CD4-positive, alpha-beta T cell treated with Interleukin-10 for 1 hour (primary cell): ENCODE measurements at regions not wholly inside any gene's neighbourhood (a gene's known extent, or its start where the extent isn't known, plus 50 kb on each side); places are given as distances from the start of the nearest gene placed in this dataset.

Experiments
- DNase-seq: peaks from one replicate; pipeline ENCODE4 v3.0.0-alpha.2; 2020

- no peak for DNase-seq
Observed at GRCh38 chr5:18050776-18051175, 416.5 kb downstream of the TAF11L14 start.

DNA sequence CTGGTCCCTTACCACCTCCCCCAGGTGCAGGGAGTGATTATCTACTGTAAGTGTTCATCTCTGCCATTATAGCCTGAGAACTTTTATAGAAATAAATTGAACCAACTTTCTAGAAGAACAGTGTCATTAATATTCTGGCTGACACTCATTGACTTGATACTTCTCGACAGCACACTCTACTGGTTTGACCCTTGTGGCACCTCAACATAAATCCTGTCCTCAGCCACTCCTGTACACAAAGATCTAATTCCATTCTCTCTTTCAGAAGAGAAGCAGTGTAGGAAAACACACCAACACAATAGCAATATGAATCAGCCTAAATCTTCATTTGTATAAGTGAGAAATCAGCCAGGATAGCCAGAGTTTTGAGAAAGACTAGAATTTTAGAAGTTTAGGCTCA is 417.7 kb downstream of the TAF11L14 start:
- DNase-seq = no peak

- DNase-seq = no peak
Observed at GRCh38 chr5:18052569-18052968, 418.3 kb downstream of the TAF11L14 start.

- DNase-seq = no peak
Observed at GRCh38 chr5:18057725-18058124, 423.5 kb downstream of the TAF11L14 start.

DNA sequence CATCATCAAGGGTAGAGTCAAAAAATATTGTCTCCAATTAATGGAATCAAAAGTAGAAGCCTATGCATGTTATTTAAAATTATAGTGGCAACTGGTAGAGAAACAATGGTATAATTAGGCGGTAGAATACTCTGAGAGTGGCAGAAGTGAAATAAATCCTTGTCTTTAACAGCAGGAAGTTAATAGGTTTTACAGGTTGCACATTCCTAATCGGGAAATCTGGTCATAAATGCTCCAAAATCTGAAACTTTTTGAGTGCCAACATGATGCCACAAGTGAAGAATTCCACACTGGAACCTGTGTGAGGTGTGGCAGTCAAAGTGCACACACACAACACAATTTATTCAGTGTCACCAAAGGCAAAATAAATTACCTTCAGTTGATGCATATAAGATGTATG is 433.4 kb downstream of the TAF11L14 start:
- DNase-seq = no peak

- DNase-seq = no peak
Observed at GRCh38 chr5:18068826-18069225, 434.6 kb downstream of the TAF11L14 start.

GRCh38 chr5:18069790-18070189 is 435.5 kb downstream of the TAF11L14 start:
- DNase-seq = no peak

GRCh38 chr5:18072600-18072999 is 438.3 kb downstream of the TAF11L14 start:
- no peak for DNase-seq

DNA sequence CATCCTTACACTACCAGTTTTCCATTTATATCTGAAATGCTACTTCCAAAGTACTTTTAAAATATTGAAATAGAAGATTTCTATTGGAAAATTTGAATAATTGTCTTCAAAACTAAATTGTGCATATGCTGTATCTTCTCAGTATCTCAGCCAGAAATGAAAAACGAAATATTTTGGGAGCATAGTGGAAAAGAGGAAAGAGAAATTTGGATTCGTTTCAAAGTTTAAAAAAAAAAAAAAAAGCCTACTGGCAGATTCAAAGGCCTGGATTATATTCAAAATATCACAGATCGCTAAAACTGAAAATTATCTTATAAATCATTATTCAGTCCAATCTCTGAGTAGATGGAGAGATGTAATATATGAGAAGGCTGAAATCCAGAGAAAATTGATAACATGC is 440.7 kb downstream of the TAF11L14 start:
- DNase-seq = no peak

- no peak for DNase-seq
Observed at GRCh38 chr5:18078157-18078556, 443.9 kb downstream of the TAF11L14 start.

DNA sequence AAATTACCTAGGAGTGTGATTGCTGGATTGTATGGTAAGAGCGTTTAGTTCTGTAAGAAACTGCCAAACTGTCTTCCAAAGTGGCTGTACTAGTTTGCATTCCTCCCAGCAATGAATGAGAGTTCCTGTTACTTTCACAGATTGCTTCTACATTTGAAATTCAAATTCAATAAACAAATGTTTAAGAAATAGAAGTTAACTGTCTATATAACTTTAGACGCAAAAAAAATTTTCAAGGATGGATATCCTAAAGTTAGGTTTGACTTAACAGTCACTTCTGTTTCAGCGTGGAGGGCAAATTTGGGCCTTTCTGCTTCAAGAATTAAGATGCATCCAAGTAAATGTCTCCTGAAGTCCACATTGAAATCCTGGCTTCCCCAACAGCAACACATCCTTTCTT is 445.6 kb downstream of the TAF11L14 start:
- no peak for DNase-seq

- DNase-seq = no peak
Observed at GRCh38 chr5:18088020-18088579, 453.8 kb downstream of the TAF11L14 start.

DNA sequence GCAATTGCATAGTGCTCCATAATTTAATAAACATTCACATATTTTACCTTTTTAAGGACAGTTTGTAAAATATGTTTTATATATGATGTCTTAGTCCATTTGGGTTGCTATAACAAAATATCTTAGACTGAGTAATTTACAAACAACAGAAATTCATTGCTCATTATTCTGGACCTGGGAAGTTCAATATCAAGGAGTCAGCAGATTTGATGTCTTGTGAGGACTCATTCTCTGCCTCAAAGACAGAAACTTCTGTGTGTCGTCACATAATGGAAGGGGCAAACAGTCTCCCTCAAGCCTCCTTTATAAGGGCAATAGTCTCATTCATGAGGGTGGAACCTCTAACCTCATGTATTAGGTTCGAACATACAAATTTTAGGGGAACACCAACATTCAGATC is 455.9 kb downstream of the TAF11L14 start:
- DNase-seq = no peak

DNA sequence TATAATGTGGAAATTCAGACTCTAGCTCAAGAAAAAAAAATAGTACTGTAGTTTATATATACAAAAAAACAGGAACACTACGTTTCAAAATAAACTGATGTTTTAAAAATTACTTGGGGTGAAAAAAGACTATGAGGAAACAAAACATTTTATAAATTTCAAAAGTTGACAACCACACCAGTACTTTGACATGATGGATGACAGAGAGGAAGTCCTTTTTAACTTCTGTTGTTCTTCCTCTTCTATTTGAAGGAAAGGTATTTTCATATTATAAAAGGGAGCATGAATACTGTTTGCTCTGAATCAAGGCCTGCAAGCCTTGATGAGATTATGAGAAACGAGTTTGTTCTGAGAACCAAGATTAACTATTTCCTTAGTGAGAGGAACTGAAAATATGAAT is 456.9 kb downstream of the TAF11L14 start:
- no peak for DNase-seq

DNA sequence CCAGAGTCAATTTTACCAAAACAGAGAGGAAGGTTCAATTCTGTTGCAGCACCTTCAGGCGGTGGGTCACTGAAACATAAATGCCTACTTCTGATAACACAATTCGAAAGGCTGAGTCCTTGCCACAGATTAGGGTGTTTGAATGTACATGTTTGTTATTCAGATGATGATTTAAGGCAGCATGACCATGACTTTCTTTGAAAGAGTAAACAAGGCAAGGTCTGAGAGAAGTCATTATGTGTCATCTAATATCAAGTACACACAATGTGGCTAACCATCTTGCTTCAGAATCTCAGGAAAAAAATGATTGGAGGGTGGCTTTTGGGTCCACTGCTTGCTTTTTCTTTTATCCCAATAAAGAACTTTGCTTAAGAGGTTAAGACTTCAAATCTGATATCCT is 457.5 kb downstream of the TAF11L14 start:
- no peak for DNase-seq

DNA sequence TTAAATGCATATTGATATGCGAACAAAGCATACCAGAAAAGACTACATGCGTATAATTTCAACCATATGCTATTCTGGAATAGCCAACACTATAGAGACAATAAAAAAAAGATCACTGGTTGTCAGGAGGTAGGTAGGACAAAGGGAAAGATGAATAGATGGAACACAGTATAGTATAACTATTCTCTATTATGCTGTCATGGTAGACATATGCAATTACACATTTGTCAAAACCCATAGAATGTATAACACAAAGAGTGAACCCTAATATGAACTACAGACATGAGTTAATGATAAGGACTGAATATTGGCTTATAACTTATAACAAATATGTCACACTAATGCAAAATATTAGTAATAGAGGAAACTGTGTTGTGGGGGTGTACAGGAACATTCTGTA is 460.8 kb downstream of the TAF11L14 start:
- DNase-seq = no peak

- DNase-seq = no peak
Observed at GRCh38 chr5:18097817-18098216, 463.6 kb downstream of the TAF11L14 start.

DNA sequence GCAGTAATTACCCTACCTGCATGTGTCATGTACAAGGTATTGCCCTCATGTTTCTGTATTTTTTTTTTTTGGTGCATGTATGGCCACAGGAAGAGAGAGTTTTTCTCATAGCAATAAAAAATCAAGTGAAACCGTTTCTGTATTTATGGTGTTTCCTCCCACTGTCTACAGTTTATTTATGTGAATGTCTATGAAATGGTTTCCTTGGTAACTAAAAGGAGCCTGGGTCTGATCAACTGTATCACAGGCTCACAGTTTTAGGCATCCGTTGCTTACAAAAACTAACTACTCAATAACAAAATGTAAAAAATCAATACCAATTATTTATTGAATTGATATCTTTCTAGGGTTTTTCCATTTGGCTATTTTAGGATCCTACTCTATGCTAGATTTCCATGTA is 464.4 kb downstream of the TAF11L14 start:
- no peak for DNase-seq

DNA sequence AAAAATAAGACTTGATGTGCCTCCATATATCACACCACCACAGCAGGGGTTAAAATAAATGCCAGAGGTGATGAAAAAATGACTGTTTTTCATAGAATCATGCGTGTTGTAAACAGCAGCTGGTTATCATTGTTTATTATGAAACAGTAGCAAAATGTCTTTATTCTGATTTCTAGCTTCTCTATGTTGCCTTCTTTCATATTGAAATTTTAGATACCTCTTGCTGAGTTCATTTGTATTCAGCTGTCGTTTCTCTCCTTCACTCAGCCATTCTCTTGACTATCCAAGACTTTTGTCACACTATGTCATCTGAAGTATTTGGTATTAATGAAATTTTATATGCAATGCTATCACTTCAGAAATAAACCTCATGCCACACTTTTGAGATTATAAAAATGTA is 465.0 kb downstream of the TAF11L14 start:
- DNase-seq = no peak

GRCh38 chr5:18101532-18101931 is 467.3 kb downstream of the TAF11L14 start:
- DNase-seq = no peak

GRCh38 chr5:18102733-18103132 is 468.5 kb downstream of the TAF11L14 start:
- no peak for DNase-seq

DNA sequence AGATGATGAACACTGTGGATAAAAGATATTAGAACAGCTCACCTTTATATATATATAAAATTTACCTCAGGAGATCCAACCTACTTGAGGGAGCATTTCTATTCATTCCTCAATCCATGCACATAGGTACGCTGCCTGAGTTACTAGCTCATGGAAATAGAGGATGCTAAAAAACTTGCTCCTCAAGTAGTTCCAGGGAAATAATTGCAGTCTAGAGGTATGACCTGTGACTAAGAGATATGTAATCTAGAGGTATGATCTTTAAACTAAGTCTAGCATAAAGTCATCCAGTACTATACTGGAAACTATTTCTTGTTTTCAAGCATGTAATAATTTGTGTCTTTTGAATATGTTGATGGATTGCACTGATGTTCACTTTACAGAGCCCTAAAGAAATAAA is 471.2 kb downstream of the TAF11L14 start:
- no peak for DNase-seq

- no peak for DNase-seq
Observed at GRCh38 chr5:18111906-18112465, 477.7 kb downstream of the TAF11L14 start.

DNA sequence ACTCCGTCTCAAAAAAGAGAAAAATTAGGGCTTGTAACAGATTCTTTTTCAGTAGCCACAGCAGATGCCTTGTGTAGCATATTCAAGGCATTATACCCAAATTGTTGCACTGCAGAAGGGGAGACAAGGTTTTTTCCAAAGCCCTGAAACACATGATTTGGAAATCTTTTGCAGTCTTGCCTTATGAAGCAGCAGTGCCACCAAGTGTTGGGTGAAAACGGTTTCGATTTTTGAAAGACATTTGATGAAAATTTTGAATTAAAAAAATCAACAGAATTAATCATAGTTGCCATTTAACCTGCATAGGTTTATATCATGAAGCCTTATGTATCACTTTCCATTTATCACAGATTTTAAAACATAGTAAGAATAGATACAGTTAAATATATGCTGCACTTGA is 479.5 kb downstream of the TAF11L14 start:
- no peak for DNase-seq

- DNase-seq = no peak
Observed at GRCh38 chr5:18114151-18114757, 480.0 kb downstream of the TAF11L14 start.
